ENCODE measurements at regions not wholly inside any gene's neighbourhood (a gene's known extent, or its start where the extent isn't known, plus 50 kb on each side); places are given as distances from the start of the nearest gene placed in this dataset.

- Histone ChIP-seq H3K4me2 (ENCODE audit: control insufficient read depth, extremely low read depth, insufficient read depth, low read depth, low read length) (no peak overlapping the region), H3K9me1 (ENCODE audit: control insufficient read depth, extremely low read depth, insufficient read depth, low read length) (no peaks in the 10 kb centered on the region), H3K4me3 (ENCODE audit: control insufficient read depth in 2 of 3, extremely low read depth in 1 of 3, insufficient read depth in 2 of 3, low read depth in 1 of 3, low read length in 3 of 3) (no peak overlapping the region), H3K9ac (ENCODE audit: control insufficient read depth, extremely low read depth, insufficient read depth, low read length) (no peak overlapping the region), H3K27me3 (ENCODE audit: control insufficient read depth, extremely low read depth, insufficient read depth, low read length) (no peaks in the 10 kb centered on the region), H3K36me3 (ENCODE audit: control insufficient read depth in 2 of 2, extremely low read depth in 1 of 2, insufficient read depth in 2 of 2, low read length in 2 of 2) (no peaks in the 10 kb centered on the region), H3K4me1 (ENCODE audit: control insufficient read depth, extremely low read depth, insufficient read depth, low read length) (no peaks in the 10 kb centered on the region), H4K20me1 (ENCODE audit: control insufficient read depth, extremely low read depth, insufficient read depth, low read length) (no peaks in the 10 kb centered on the region), H3K27ac (ENCODE audit: control insufficient read depth, insufficient read depth, low read length) (no peak overlapping the region), H3K9me3 (ENCODE audit: control insufficient read depth, low read depth, low read length) (no peaks in the 10 kb centered on the region), H3K79me2 (ENCODE audit: control insufficient read depth, insufficient read depth, low read length) (no peaks in the 10 kb centered on the region), H2AFZ (ENCODE audit: control insufficient read depth, low read length) (no peak overlapping the region)
- no peak for FAIRE-seq
- TF ChIP-seq CTCF (optimal IDR thresholded peaks at IDR 0.05 in 1 of 3, IDR thresholded peaks at IDR 0.05 in 1 of 3, conservative IDR thresholded peaks at IDR 0.05 in 1 of 3; ENCODE audit: extremely low read depth in 1 of 3, insufficient read depth in 2 of 3, low read length in 3 of 3) = no peak
- TF ChIP-seq EZH2 (IDR thresholded peaks at IDR 0.05; ENCODE audit: low read length) = no peak
- no peak for DNase-seq (ENCODE audit: low read depth, low spot score)
- dilution Hi-C loops (cut with MboI; ENCODE audit: extremely low pct_ligation_motif_present, low sequenced_read_pairs) = no loop called here
Observed at GRCh38 chr3:53970661-53971060, 79.0 kb upstream of the SELENOK start.

DNA sequence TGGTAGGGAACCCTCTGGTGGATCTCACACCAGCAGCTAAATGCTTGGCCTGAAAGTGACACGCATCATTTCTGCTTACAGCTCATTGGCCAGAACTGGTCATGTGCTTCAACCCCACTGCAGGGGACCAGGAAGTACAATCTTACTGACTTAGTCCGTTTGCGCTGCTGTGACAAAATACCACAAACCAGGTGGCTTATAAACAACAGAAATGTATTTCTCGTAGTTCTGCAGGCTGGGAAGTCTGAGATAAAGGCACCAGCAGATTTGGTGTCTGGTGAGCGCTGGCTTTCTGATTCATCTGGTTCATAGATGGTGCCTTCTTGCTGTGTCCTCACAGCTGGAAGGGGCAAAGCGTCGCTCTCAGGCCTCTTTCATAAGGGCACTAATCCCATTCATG, 77.4 kb upstream of the SELENOK start:
- Histone ChIP-seq H3K27ac (ENCODE audit: control insufficient read depth, insufficient read depth, low read length) (no peak overlapping the region), H4K20me1 (ENCODE audit: control insufficient read depth, extremely low read depth, insufficient read depth, low read length) (no peaks in the 10 kb centered on the region), H3K79me2 (ENCODE audit: control insufficient read depth, insufficient read depth, low read length) (no peaks in the 10 kb centered on the region), H3K4me1 (ENCODE audit: control insufficient read depth, extremely low read depth, insufficient read depth, low read length) (no peaks in the 10 kb centered on the region), H3K9me3 (ENCODE audit: control insufficient read depth, low read depth, low read length) (no peaks in the 10 kb centered on the region), H3K27me3 (ENCODE audit: control insufficient read depth, extremely low read depth, insufficient read depth, low read length) (no peaks in the 10 kb centered on the region), H3K9ac (ENCODE audit: control insufficient read depth, extremely low read depth, insufficient read depth, low read length) (no peak overlapping the region), H3K9me1 (ENCODE audit: control insufficient read depth, extremely low read depth, insufficient read depth, low read length) (no peaks in the 10 kb centered on the region), H3K4me3 (ENCODE audit: control insufficient read depth in 2 of 3, extremely low read depth in 1 of 3, insufficient read depth in 2 of 3, low read depth in 1 of 3, low read length in 3 of 3) (no peak overlapping the region), H3K4me2 (ENCODE audit: control insufficient read depth, extremely low read depth, insufficient read depth, low read depth, low read length) (no peak overlapping the region), H2AFZ (ENCODE audit: control insufficient read depth, low read length) (no peak overlapping the region), H3K36me3 (ENCODE audit: control insufficient read depth in 2 of 2, extremely low read depth in 1 of 2, insufficient read depth in 2 of 2, low read length in 2 of 2) (no peaks in the 10 kb centered on the region)
- DNase-seq (ENCODE audit: low read depth, low spot score) (no peak), FAIRE-seq (no peak)
- dilution Hi-C loops (cut with MboI; ENCODE audit: extremely low pct_ligation_motif_present, low sequenced_read_pairs) = no loop called here
- TF ChIP-seq CTCF (optimal IDR thresholded peaks at IDR 0.05 in 1 of 3, IDR thresholded peaks at IDR 0.05 in 1 of 3, conservative IDR thresholded peaks at IDR 0.05 in 1 of 3; ENCODE audit: extremely low read depth in 1 of 3, insufficient read depth in 2 of 3, low read length in 3 of 3) (no peak), EZH2 (IDR thresholded peaks at IDR 0.05; ENCODE audit: low read length) (no peak)
